Colonic mucosa (tissue), 4 donors: ENCODE measurements at regions not wholly inside any gene's neighbourhood (a gene's known extent, or its start where the extent isn't known, plus 50 kb on each side); places are given as distances from the start of the nearest gene placed in this dataset.

Source experiments
- DNase-seq: peaks from one replicate; pipeline ENCODE4 v3.0.0-alpha.2; 2020
- H3K27ac ChIP-seq: fragments of 200-600 bp; one replicate; pipeline ENCODE4 v1.8.0; 2021
- H3K27me3 ChIP-seq: fragments of 200-600 bp; one replicate; pipeline ENCODE4 v1.8.0; 2021
- H3K36me3 ChIP-seq: fragments of 200-600 bp; one replicate; pipeline ENCODE4 v1.8.0; 2021
- H3K4me1 ChIP-seq: fragments of 200-600 bp; one replicate; pipeline ENCODE4 v1.8.0; 2021; ENCODE audit warnings: mild to moderate bottlenecking
- H3K4me3 ChIP-seq: fragments of 200-600 bp; one replicate; pipeline ENCODE4 v1.8.0; 2021
- H3K9ac ChIP-seq, 2 donors: one replicate each; pipeline ENCODE4 v1.7.0; 2013; ENCODE audit warnings: control low read depth in 2 of 2, low read depth in 2 of 2, low read length in 2 of 2
- H3K9me3 ChIP-seq: fragments of 200-600 bp; one replicate; pipeline ENCODE4 v1.8.0; 2021
- CTCF ChIP-seq: fragments of 200-600 bp; IDR thresholded peaks from one replicate; pipeline ENCODE4 v1.8.0; 2022; ENCODE audit warnings: antibody characterized with exemption, mild to moderate bottlenecking
- intact Hi-C: fragments of 100-400 bp; cut with DNase I; formaldehyde crosslinking; loops from one replicate; pipeline ENCODE4 v1.14.1; 2022
- donor health status: healthy.
- donor health status: DM: no; HTN: no; CAD: no.
- donor health status: DM: no; HTN: no; CAD: no.

GRCh38 chr5:162391833-162392232, 324.3 kb downstream of the GABRG2 start:
- Histone ChIP-seq H3K4me3 (no peak overlapping the region), H3K9ac (no peak overlapping the region), H3K36me3 (no peaks in the 10 kb centered on the region), H3K9me3 (no peaks in the 10 kb centered on the region), H3K27me3 (no peaks in the 10 kb centered on the region), H3K4me1 (no peaks in the 10 kb centered on the region), H3K27ac (no peak overlapping the region)
- intact Hi-C loops: no loop called here
- DNase-seq: no peak
- no peak for TF ChIP-seq CTCF

- H3K27ac ChIP-seq: no peak overlapping the region
- no peak overlapping the region for H3K9ac ChIP-seq
- no peaks in the 10 kb centered on the region for H3K4me1 ChIP-seq
- H3K4me3 ChIP-seq: no peak overlapping the region
- intact Hi-C loops: no loop called here
- DNase-seq: no peak
- H3K27me3 ChIP-seq: no peaks in the 10 kb centered on the region
- no peaks in the 10 kb centered on the region for H3K36me3 ChIP-seq
- no peaks in the 10 kb centered on the region for H3K9me3 ChIP-seq
- TF ChIP-seq CTCF: no peak
Measured at GRCh38 chr5:162392336-162392735, 324.8 kb downstream of the GABRG2 start.

GRCh38 chr5:162393534-162393933, 326.0 kb downstream of the GABRG2 start:
- no peak for DNase-seq
- H3K27ac ChIP-seq: no peak overlapping the region
- H3K27me3 ChIP-seq: no peaks in the 10 kb centered on the region
- H3K36me3 ChIP-seq: no peaks in the 10 kb centered on the region
- no peak overlapping the region for H3K4me3 ChIP-seq
- H3K4me1 ChIP-seq: no peaks in the 10 kb centered on the region
- no peaks in the 10 kb centered on the region for H3K9me3 ChIP-seq
- intact Hi-C loops: no loop called here
- no peak for TF ChIP-seq CTCF
- H3K9ac ChIP-seq: no peak overlapping the region

GRCh38 chr5:162407614-162408013, 340.0 kb downstream of the GABRG2 start:
- H3K27ac ChIP-seq: no peak overlapping the region
- intact Hi-C loops: no loop called here
- H3K9me3 ChIP-seq: no peaks in the 10 kb centered on the region
- no peaks in the 10 kb centered on the region for H3K36me3 ChIP-seq
- no peak overlapping the region for H3K4me3 ChIP-seq
- no peak for DNase-seq
- no peak for TF ChIP-seq CTCF
- H3K4me1 ChIP-seq: no peaks in the 10 kb centered on the region
- H3K9ac ChIP-seq: no peak overlapping the region
- H3K27me3 ChIP-seq: no peaks in the 10 kb centered on the region

GRCh38 chr5:162410365-162410764, 342.8 kb downstream of the GABRG2 start:
- Histone ChIP-seq H3K9ac (no peak overlapping the region), H3K27me3 (no peaks in the 10 kb centered on the region), H3K27ac (no peak overlapping the region), H3K4me1 (no peaks in the 10 kb centered on the region), H3K9me3 (no peaks in the 10 kb centered on the region), H3K36me3 (no peaks in the 10 kb centered on the region), H3K4me3 (no peak overlapping the region)
- no peak for TF ChIP-seq CTCF
- no peak for DNase-seq
- intact Hi-C loops: no loop called here

GRCh38 chr5:162429142-162429541, 361.6 kb downstream of the GABRG2 start:
- Histone ChIP-seq H3K27me3 (no peaks in the 10 kb centered on the region), H3K4me3 (no peak overlapping the region), H3K27ac (no peak overlapping the region), H3K4me1 (no peaks in the 10 kb centered on the region), H3K9ac (no peak overlapping the region), H3K36me3 (no peaks in the 10 kb centered on the region), H3K9me3 (no peaks in the 10 kb centered on the region)
- intact Hi-C loops: no loop called here
- TF ChIP-seq CTCF: no peak
- no peak for DNase-seq
